H1 (cell line): ENCODE measurements at regions not wholly inside any gene's neighbourhood (a gene's known extent, or its start where the extent isn't known, plus 50 kb on each side); places are given as distances from the start of the nearest gene placed in this dataset.

Source experiments
- CTCF ChIA-PET: fragments of 300-600 bp; sonication (Branson Sonifier 250); formaldehyde crosslinking; loops from one replicate; lab custom pipeline; 2021; ENCODE audit not compliant: partially characterized antibody; lab: Charles Lee
- POLR2A ChIA-PET: fragments of 300-600 bp; sonication (Branson Sonifier 250); formaldehyde crosslinking; loops from one replicate; lab custom pipeline; 2021; ENCODE audit warnings: inconsistent platforms; ENCODE audit not compliant: partially characterized antibody; lab: Charles Lee
- DNase-seq, 2 experiments: peaks; one replicate each; pipeline versions ENCODE4 v3.0.0 to v3.0.0-alpha.2; 2010 to 2022; ENCODE audit warnings: low spot score in 2 of 2, low read depth in 1 of 2, mixed read lengths in 1 of 2
- FAIRE-seq: peaks from 2 replicates; lab custom pipeline; 2011; peaks lifted over from hg19 to GRCh38; lab: Jason Lieb, UNC
- H2AFZ ChIP-seq: 2 replicates; pipeline ENCODE4 v1.8.1; 2012; ENCODE audit warnings: low read length, inconsistent platforms
- H2AK5ac ChIP-seq: 2 replicates; pipeline ENCODE4 v1.6.1; 2013; ENCODE audit warnings: low read depth, low read length
- H2BK120ac ChIP-seq: replicated peaks from 2 replicates; pipeline ENCODE3; 2013; ENCODE audit warnings: low read depth, low read length, inconsistent platforms
- H2BK12ac ChIP-seq: 2 replicates; pipeline ENCODE4 v1.6.1; 2013; ENCODE audit warnings: low read depth, low read length
- H2BK15ac ChIP-seq: 2 replicates; pipeline ENCODE4 v1.6.1; 2013; ENCODE audit warnings: low read length
- H2BK20ac ChIP-seq: 2 replicates; pipeline ENCODE4 v1.6.1; 2013; ENCODE audit warnings: low read length
- H2BK5ac ChIP-seq: 2 replicates; pipeline ENCODE4 v1.6.1; 2013; ENCODE audit warnings: low read depth, low read length
- H3K14ac ChIP-seq: 2 replicates; pipeline ENCODE4 v1.6.1; 2013; ENCODE audit warnings: inconsistent platforms; ENCODE audit not compliant: insufficient read length
- H3K18ac ChIP-seq: 2 replicates; pipeline ENCODE4 v1.6.1; 2013; ENCODE audit warnings: low read length; ENCODE audit errors: extremely low read depth
- H3K23ac ChIP-seq: 2 replicates; pipeline ENCODE4 v1.6.1; 2013; ENCODE audit warnings: inconsistent platforms; ENCODE audit not compliant: insufficient read length
- H3K23me2 ChIP-seq: 2 replicates; pipeline ENCODE4 v1.6.1; 2013; ENCODE audit warnings: low read depth, low read length
- H3K27ac ChIP-seq: 2 replicates; pipeline ENCODE4 v1.6.1; 2011; ENCODE audit warnings: low read depth, low read length, inconsistent platforms
- H3K27me3 ChIP-seq, 4 experiments: replicated peaks in 1 of 4; 1 replicate in 1 of 4; 2 replicates in 3 of 4; pipeline versions ENCODE4 v1.6.1 to v1.8.1; 2011 to 2013; ENCODE audit warnings: low read length in 3 of 4, mild to moderate bottlenecking in 3 of 4, inconsistent platforms in 2 of 4, mixed read lengths in 2 of 4, moderate library complexity in 1 of 4; ENCODE audit not compliant: control insufficient read depth in 3 of 4, insufficient read depth in 3 of 4; ENCODE audit errors: extremely low read depth in 1 of 4
- H3K36me3 ChIP-seq, 4 experiments: 2 replicates each; pipeline versions ENCODE4 v1.6.1 to v1.8.1; 2011 to 2013; ENCODE audit warnings: mild to moderate bottlenecking in 4 of 4, low read length in 3 of 4, moderate library complexity in 2 of 4, control low read depth in 1 of 4, inconsistent platforms in 1 of 4; ENCODE audit not compliant: insufficient read depth in 4 of 4, control insufficient read depth in 2 of 4
- H3K4ac ChIP-seq: replicated peaks from 2 replicates; pipeline ENCODE3; 2013; ENCODE audit warnings: low read length, low read depth, mixed read lengths, inconsistent platforms; ENCODE audit not compliant: insufficient read length
- H3K4me1 ChIP-seq, 4 experiments: replicated peaks in 1 of 4; 1 replicate in 1 of 4; 2 replicates in 3 of 4; pipeline versions ENCODE4 v1.6.1 to v1.8.1; 2011 to 2013; ENCODE audit warnings: low read length in 3 of 4, inconsistent platforms in 2 of 4, mixed read lengths in 1 of 4; ENCODE audit not compliant: insufficient read depth in 4 of 4, control insufficient read depth in 3 of 4
- H3K4me2 ChIP-seq, 2 experiments: 2 replicates each; pipeline versions ENCODE4 v1.6.1 to v1.8.1; 2011 to 2013; ENCODE audit warnings: low read depth in 2 of 2, low read length in 2 of 2, control low read depth in 1 of 2, inconsistent platforms in 1 of 2, mild to moderate bottlenecking in 1 of 2; ENCODE audit not compliant: insufficient read depth in 1 of 2
- H3K4me3 ChIP-seq, 4 experiments: fragments of 200-600, 300-600 bp in 1 of 4; sonication (generic), shearing (Covaris generic), sonication (Bioruptor Twin) in 1 of 4; 2 replicates each; pipeline versions ENCODE4 v1.5.1 to v1.8.1; 2011 to 2016; ENCODE audit warnings: low read length in 4 of 4, low read depth in 3 of 4, control low read depth in 2 of 4, inconsistent platforms in 2 of 4, mild to moderate bottlenecking in 2 of 4, mixed read lengths in 1 of 4, moderate library complexity in 1 of 4; ENCODE audit not compliant: insufficient read depth in 2 of 4; ENCODE audit errors: extremely low read depth in 1 of 4
- H3K56ac ChIP-seq: replicated peaks from 2 replicates; pipeline ENCODE3; 2013; ENCODE audit warnings: low read depth, mild to moderate bottlenecking, mixed read lengths, low read length, inconsistent platforms; ENCODE audit not compliant: insufficient read length
- H3K79me1 ChIP-seq: 2 replicates; pipeline ENCODE4 v1.6.1; 2013; ENCODE audit warnings: low read depth, low read length, control low read depth
- H3K79me2 ChIP-seq, 2 experiments: 2 replicates each; pipeline versions ENCODE4 v1.6.1 to v1.8.1; 2012 to 2013; ENCODE audit warnings: low read length in 2 of 2, mild to moderate bottlenecking in 2 of 2, inconsistent platforms in 1 of 2; ENCODE audit not compliant: insufficient read depth in 2 of 2, control insufficient read depth in 1 of 2
- H3K9ac ChIP-seq, 4 experiments: replicated peaks in 1 of 4; 1 replicate in 1 of 4; 2 replicates in 3 of 4; pipeline versions ENCODE4 v1.6.1 to v1.8.1; 2011 to 2013; ENCODE audit warnings: low read depth in 3 of 4, low read length in 3 of 4, control low read depth in 2 of 4, mild to moderate bottlenecking in 2 of 4, moderate library complexity in 2 of 4, inconsistent platforms in 1 of 4; ENCODE audit errors: extremely low read depth in 1 of 4
- H3K9me3 ChIP-seq, 2 experiments: 2 replicates each; pipeline versions ENCODE4 v1.6.1 to v1.8.1; 2012 to 2013; ENCODE audit warnings: mild to moderate bottlenecking in 2 of 2, moderate library complexity in 2 of 2, control low read depth in 1 of 2, inconsistent platforms in 1 of 2, low read depth in 1 of 2, low read length in 1 of 2, mixed read lengths in 1 of 2; ENCODE audit not compliant: insufficient read depth in 2 of 2
- H4K20me1 ChIP-seq, 2 experiments: replicated peaks in 1 of 2; 2 replicates each; pipeline versions ENCODE3 to v1.8.1; 2011 to 2013; ENCODE audit warnings: inconsistent platforms in 2 of 2, low read length in 2 of 2, mild to moderate bottlenecking in 1 of 2; ENCODE audit not compliant: insufficient read depth in 2 of 2, control insufficient read depth in 1 of 2
- H4K5ac ChIP-seq: 2 replicates; pipeline ENCODE4 v1.6.1; 2013; ENCODE audit warnings: low read length, low read depth, mixed read lengths, inconsistent platforms; ENCODE audit not compliant: insufficient read length
- H4K8ac ChIP-seq: 2 replicates; pipeline ENCODE4 v1.8.0; 2013; ENCODE audit warnings: mild to moderate bottlenecking, moderate library complexity, low read length, inconsistent platforms; ENCODE audit not compliant: insufficient read depth; ENCODE audit errors: extremely low read depth
- H4K91ac ChIP-seq: replicated peaks from 2 replicates; pipeline ENCODE3; 2013; ENCODE audit warnings: low read length, mixed read lengths, inconsistent platforms; ENCODE audit not compliant: insufficient read length
- ASH2L ChIP-seq: fragments of 200-600, 300-600 bp; sonication (generic); IDR thresholded peaks from one replicate; pipeline ENCODE4 v1.7.1; 2017; ENCODE audit warnings: low read length
- ATF3 ChIP-seq: IDR thresholded peaks from 2 replicates; pipeline ENCODE4 v1.6.1; 2011; ENCODE audit warnings: low read depth, mild to moderate bottlenecking, low read length; ENCODE audit not compliant: insufficient read depth
- CBX8 ChIP-seq: fragments of 300-800, 300-1000 bp; sonication (generic); IDR thresholded peaks from 2 replicates; pipeline ENCODE4 v1.7.1; 2016; ENCODE audit warnings: low read depth, low read length, borderline replicate concordance
- CHD2 ChIP-seq: IDR thresholded peaks from 2 replicates; pipeline ENCODE4 v1.6.1; 2012; ENCODE audit warnings: low read length, improper control_type of control experiment
- EGR1 ChIP-seq: IDR thresholded peaks from 2 replicates; pipeline ENCODE4 v1.6.1; 2011; ENCODE audit warnings: low read depth, low read length, borderline replicate concordance
- JUN ChIP-seq: IDR thresholded peaks from 2 replicates; pipeline ENCODE4 v1.6.1; 2011; ENCODE audit warnings: low read depth, mild to moderate bottlenecking, improper control_type of control experiment, low read length
- JUND ChIP-seq: IDR thresholded peaks from 2 replicates; pipeline ENCODE4 v1.6.1; 2011; ENCODE audit warnings: mild to moderate bottlenecking, improper control_type of control experiment, low read length
- RNF2 ChIP-seq: fragments of 200-900, 300-1000 bp; sonication (generic); IDR thresholded peaks from 2 replicates; pipeline ENCODE4 v1.7.1; 2016; ENCODE audit warnings: borderline replicate concordance, low read depth, mild to moderate bottlenecking, antibody characterized with exemption, low read length; ENCODE audit not compliant: poor library complexity, severe bottlenecking; ENCODE audit errors: missing control alignments
- SP2 ChIP-seq: IDR thresholded peaks from 2 replicates; pipeline ENCODE4 v1.6.1; 2012; ENCODE audit warnings: mild to moderate bottlenecking, low read length, inconsistent platforms
- SP4 ChIP-seq: IDR thresholded peaks from 2 replicates; pipeline ENCODE4 v1.6.1; 2012; ENCODE audit warnings: low read length, inconsistent platforms
- TAF7 ChIP-seq: optimal IDR thresholded peaks from 2 replicates; pipeline ENCODE3; 2011; ENCODE audit warnings: low read depth, mild to moderate bottlenecking, inconsistent platforms, low read length, moderate library complexity, borderline replicate concordance
- WGBS, 2 experiments: shearing (Covaris generic) in 1 of 2; methylation state at CpG; one replicate each; pipeline versions ENCODE4 v1.1.6 to v1.1.7; 2013 to 2015; ENCODE audit warnings: low lambda C conversion rate in 2 of 2, mixed read lengths in 2 of 2, inconsistent platforms in 1 of 2, low coverage in 1 of 2, missing lambda C conversion rate in 1 of 2; ENCODE audit not compliant: insufficient replicate concordance in 2 of 2, insufficient coverage in 1 of 2, insufficient read length in 1 of 2; ENCODE audit errors: extremely low coverage in 1 of 2, missing lambda C conversion rate in 1 of 2; 5-methylcytosine and 5-hydroxymethylcytosine counted together
- TF ChIP-seq, protein P1 (sequence below), 3 experiments: IDR thresholded peaks; 1 replicate in 2 of 3; 2 replicates in 1 of 3; pipeline versions ENCODE4 v1.5.1 to v1.6.1; 2011; ENCODE audit warnings: low read length in 3 of 3, mild to moderate bottlenecking in 3 of 3, inconsistent platforms in 2 of 3, low read depth in 1 of 3, moderate library complexity in 1 of 3; ENCODE audit not compliant: insufficient read depth in 1 of 3; ENCODE audit errors: control extremely low read depth in 1 of 3

DNA sequence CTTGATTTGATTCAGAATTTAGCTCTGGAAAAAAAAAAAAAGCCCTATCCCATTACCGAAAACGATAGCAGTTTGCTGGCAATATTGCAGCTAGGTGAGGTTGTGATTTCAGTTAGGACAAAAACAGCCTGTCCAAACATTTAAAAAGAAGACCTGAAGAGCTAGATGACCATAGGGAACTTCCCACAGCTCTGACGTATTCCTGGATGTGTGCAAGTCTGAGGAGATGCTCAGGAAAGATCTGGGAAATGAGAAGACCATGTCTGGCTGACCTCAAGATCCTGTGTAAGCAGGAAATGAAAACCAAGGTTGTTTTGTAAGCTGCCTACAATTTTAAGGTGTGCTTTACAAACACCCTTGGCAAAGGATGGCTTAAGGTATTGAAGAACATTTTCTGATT, 88.7 kb downstream of the RAMP3 start:
- no peaks in the 10 kb centered on the region for H3K27me3 ChIP-seq
- no peak overlapping the region for H2AK5ac ChIP-seq
- no peak overlapping the region for H3K4me2 ChIP-seq
- no peak overlapping the region for H2BK20ac ChIP-seq
- no peak overlapping the region for H3K9ac ChIP-seq
- no peaks in the 10 kb centered on the region for H3K36me3 ChIP-seq
- no peaks in the 10 kb centered on the region for H3K79me1 ChIP-seq
- ChIA-PET POLR2A (no interaction called here), CTCF (interaction anchor here (0.9 to 2.3 kb wide), 3 partner anchors 10 to 326 kb away, joined by 3 to 16 read pairs (median 10); no protein-coding TSS in a partner anchor)
- no peak for DNase-seq
- no peaks in the 10 kb centered on the region for H3K79me2 ChIP-seq
- H2AFZ ChIP-seq, result no peak overlapping the region
- no peak overlapping the region for H3K27ac ChIP-seq
- no peak overlapping the region for H3K56ac ChIP-seq
- no peak overlapping the region for H3K14ac ChIP-seq
- H2BK12ac ChIP-seq, result no peak overlapping the region
- H4K8ac ChIP-seq, result no peak overlapping the region
- no peaks in the 10 kb centered on the region; a peak in 1 of 7 replicates for H3K4me1 ChIP-seq
- H3K4me3 ChIP-seq, result no peak overlapping the region
- no peak overlapping the region for H3K18ac ChIP-seq
- no peak overlapping the region for H4K5ac ChIP-seq
- no peak for FAIRE-seq
- no peak overlapping the region for H4K91ac ChIP-seq
- H3K23ac ChIP-seq, result no peak overlapping the region
- no peak overlapping the region for H2BK15ac ChIP-seq
- no peak overlapping the region for H2BK120ac ChIP-seq
- H4K20me1 ChIP-seq, result peaks cover 0 to 2% of the 10 kb centered on the region in 2 experiments
- no peak overlapping the region for H2BK5ac ChIP-seq
- no peak overlapping the region for H3K4ac ChIP-seq
- no peaks in the 10 kb centered on the region for H3K9me3 ChIP-seq
- WGBS, 2 experiments, result 91% methylated on average over 3 of the region's 3 CpGs; no CpG with 5 or more reads in 1 of the 2 experiments
- H3K23me2 ChIP-seq, result no peaks in the 10 kb centered on the region
- TF ChIP-seq SP2 (no peak), CHD2 (no peak), RNF2 (no peak), ATF3 (no peak), JUND (no peak), EGR1 (no peak), JUN (no peak), SP4 (no peak), ASH2L (no peak), CBX8 (no peak), TAF7 (no peak)
- TF ChIP-seq, protein P1, sequence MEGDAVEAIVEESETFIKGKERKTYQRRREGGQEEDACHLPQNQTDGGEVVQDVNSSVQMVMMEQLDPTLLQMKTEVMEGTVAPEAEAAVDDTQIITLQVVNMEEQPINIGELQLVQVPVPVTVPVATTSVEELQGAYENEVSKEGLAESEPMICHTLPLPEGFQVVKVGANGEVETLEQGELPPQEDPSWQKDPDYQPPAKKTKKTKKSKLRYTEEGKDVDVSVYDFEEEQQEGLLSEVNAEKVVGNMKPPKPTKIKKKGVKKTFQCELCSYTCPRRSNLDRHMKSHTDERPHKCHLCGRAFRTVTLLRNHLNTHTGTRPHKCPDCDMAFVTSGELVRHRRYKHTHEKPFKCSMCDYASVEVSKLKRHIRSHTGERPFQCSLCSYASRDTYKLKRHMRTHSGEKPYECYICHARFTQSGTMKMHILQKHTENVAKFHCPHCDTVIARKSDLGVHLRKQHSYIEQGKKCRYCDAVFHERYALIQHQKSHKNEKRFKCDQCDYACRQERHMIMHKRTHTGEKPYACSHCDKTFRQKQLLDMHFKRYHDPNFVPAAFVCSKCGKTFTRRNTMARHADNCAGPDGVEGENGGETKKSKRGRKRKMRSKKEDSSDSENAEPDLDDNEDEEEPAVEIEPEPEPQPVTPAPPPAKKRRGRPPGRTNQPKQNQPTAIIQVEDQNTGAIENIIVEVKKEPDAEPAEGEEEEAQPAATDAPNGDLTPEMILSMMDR (IDR thresholded peaks at IDR 0.05; ENCODE audit: control extremely low read depth in 1 of 3, insufficient read depth in 1 of 3, low read depth in 1 of 3, low read length in 3 of 3), result no peak
